MG63 (cell line): ENCODE measurements at regions not wholly inside any gene's neighbourhood (a gene's known extent, or its start where the extent isn't known, plus 50 kb on each side); places are given as distances from the start of the nearest gene placed in this dataset.

ENCODE experiments used
- DNase-seq: peaks from one replicate; pipeline ENCODE4 v3.0.0-alpha.2; 2020
- H3K27me3 ChIP-seq: fragments of 250-450 bp; sonication (Bioruptor Pico); 2 replicates; pipeline ENCODE4 v1.5.1; 2020; ENCODE audit warnings: mild to moderate bottlenecking, moderate library complexity
- H3K36me3 ChIP-seq: fragments of 250-450 bp; sonication (Bioruptor Pico); 2 replicates; pipeline ENCODE4 v1.5.1; 2020; ENCODE audit warnings: mild to moderate bottlenecking, moderate library complexity
- H3K4me3 ChIP-seq: fragments of 250-450 bp; sonication (Bioruptor Pico); 2 replicates; pipeline ENCODE4 v1.5.1; 2020; ENCODE audit warnings: mild to moderate bottlenecking, moderate library complexity
- H3K9me3 ChIP-seq: fragments of 250-450 bp; sonication (Bioruptor Pico); 2 replicates; pipeline ENCODE4 v1.5.1; 2020; ENCODE audit warnings: mild to moderate bottlenecking, moderate library complexity

DNA sequence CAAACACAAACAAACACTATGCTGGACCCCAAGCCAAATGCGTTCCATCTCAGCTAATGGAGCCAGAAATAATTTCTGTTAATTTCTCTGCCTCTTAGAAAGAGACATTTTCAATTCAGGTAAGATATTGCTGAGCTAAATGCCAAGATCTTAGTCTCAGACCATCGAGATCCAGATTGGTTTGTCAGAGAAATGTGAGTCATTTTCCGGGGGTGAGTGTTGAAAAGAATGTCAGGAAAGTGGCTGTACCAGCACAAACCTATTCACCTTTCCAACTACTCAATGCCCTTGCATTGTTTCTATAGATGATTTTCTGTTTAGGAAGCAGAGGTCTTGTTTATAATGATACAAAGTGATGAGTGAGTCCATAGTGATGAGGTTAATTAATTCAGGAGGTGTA, 266.8 kb upstream of the TSHZ3 start:
- DNase-seq: no peak
- peaks cover 2% of the 10 kb centered on the region; the same call in 1 of the 2 replicates for H3K9me3 ChIP-seq
- no peak overlapping the region for H3K4me3 ChIP-seq
- no peaks in the 10 kb centered on the region for H3K36me3 ChIP-seq
- no peaks in the 10 kb centered on the region for H3K27me3 ChIP-seq

DNA sequence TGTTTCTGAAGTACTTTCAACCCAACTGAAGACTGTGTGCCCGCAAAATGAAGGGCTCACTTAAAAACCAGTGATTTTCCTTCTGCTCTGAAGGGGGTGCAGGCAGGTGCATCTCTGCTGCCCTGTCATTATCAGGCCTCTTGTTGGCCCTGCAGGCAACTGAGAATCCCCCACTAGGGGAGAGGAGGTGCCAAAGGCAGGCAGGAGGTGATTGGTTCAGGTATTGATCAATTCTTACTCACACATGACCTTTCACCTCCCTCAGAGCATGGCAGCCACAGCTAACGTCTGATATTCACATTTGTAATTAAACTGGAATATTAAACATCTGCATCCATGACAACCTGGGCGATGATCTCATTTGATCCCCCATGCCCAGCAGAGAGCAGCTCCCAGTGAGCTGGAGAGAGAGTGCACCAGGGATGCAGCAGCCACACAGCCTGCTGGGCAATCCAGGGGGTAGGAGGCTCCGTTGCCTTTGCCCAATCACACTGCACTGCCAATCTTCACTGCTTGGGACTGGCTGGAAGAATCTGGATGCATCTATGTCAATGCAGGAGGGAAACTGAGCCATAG, 267.9 kb upstream of the TSHZ3 start:
- H3K27me3 ChIP-seq: no peaks in the 10 kb centered on the region
- H3K9me3 ChIP-seq: peaks cover 3% of the 10 kb centered on the region; the same call in 1 of the 2 replicates
- no peak for DNase-seq
- H3K4me3 ChIP-seq: no peak overlapping the region
- H3K36me3 ChIP-seq: no peaks in the 10 kb centered on the region

GRCh38 chr19:31625056-31625455, 275.8 kb upstream of the TSHZ3 start:
- Histone ChIP-seq H3K9me3 (peaks cover 3% of the 10 kb centered on the region; the same call in 1 of the 2 replicates), H3K4me3 (no peak overlapping the region), H3K27me3 (no peaks in the 10 kb centered on the region), H3K36me3 (no peaks in the 10 kb centered on the region)
- DNase-seq: no peak

DNA sequence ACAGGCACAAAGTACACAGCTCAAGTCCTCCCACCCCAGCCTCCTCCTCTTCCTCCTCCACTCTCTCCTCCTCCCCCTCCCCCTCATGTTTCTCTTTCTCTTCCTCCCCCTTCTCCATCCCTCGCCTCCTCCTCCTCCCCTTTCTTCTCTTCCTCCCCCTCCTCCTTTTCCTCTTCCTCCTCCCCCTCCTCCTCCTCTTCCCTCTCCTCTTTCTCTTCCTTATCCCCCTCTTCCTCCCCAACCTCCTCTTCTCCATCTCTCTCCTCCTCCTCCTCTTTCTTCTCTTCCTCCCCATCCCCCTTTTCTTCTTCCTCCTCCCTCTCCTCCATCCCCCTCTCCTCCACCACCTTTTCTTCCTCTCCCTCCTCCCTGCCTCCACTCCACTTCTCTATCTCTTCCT, 276.3 kb upstream of the TSHZ3 start:
- Histone ChIP-seq H3K9me3 (peaks cover 3% of the 10 kb centered on the region; the same call in 1 of the 2 replicates), H3K4me3 (no peak overlapping the region), H3K36me3 (no peaks in the 10 kb centered on the region), H3K27me3 (no peaks in the 10 kb centered on the region)
- DNase-seq: no peak

- DNase-seq: no peak
- Histone ChIP-seq H3K4me3 (no peak overlapping the region), H3K9me3 (no peaks in the 10 kb centered on the region), H3K36me3 (no peaks in the 10 kb centered on the region), H3K27me3 (no peaks in the 10 kb centered on the region)
These were observed 277.7 kb upstream of the TSHZ3 start for GRCh38 chr19:31626941-31627340.

GRCh38 chr19:31627620-31628365, 278.6 kb upstream of the TSHZ3 start:
- no peaks in the 10 kb centered on the region for H3K36me3 ChIP-seq
- no peak for DNase-seq
- no peaks in the 10 kb centered on the region for H3K27me3 ChIP-seq
- H3K4me3 ChIP-seq: no peak overlapping the region
- no peaks in the 10 kb centered on the region for H3K9me3 ChIP-seq

DNA sequence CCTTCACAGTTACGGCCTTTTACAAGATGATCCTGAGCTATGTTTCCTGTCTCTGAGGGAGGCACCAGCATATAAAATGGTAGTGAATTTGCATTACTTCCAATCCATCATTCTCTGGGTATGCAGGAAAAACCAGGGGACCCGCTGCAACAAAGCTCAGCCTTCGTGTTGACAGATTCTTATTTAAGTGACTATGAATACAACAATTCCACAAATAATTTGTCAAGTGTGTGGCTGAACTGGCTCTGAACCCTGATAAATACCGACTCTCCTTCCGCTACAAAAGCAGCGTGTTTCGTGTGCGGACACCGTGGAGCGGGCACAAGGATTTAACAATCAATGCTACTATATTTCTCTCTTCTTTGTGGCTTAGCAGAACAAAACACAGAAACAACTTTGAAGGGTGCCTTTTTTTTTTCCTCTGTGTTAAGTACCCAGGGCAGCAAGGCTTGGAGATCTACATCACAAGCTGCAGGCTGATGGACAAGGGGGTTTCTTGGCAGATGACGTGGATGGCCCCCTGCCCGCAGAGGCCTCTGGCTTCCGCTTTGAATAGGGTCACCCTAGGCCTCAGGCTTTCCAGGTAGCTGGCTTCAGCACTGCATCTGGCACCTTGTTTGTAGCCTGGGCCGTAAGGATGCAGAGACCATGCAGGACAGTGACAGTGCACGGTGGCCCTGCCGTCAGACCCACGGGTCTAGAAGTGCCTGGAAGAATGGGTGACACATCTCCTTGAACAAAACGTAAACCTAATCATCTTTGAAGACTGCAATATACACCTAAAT, 280.5 kb upstream of the TSHZ3 start:
- no peak overlapping the region for H3K4me3 ChIP-seq
- H3K36me3 ChIP-seq: no peaks in the 10 kb centered on the region
- no peaks in the 10 kb centered on the region for H3K27me3 ChIP-seq
- no peak for DNase-seq
- H3K9me3 ChIP-seq: no peaks in the 10 kb centered on the region

GRCh38 chr19:31633014-31633413, 283.8 kb upstream of the TSHZ3 start:
- no peak for DNase-seq
- Histone ChIP-seq H3K27me3 (no peaks in the 10 kb centered on the region), H3K4me3 (no peak overlapping the region), H3K9me3 (no peaks in the 10 kb centered on the region), H3K36me3 (no peaks in the 10 kb centered on the region)

- DNase-seq: peak; percentile 23
- no peaks in the 10 kb centered on the region for H3K27me3 ChIP-seq
- H3K9me3 ChIP-seq: no peaks in the 10 kb centered on the region
- H3K4me3 ChIP-seq: no peak overlapping the region
- no peaks in the 10 kb centered on the region for H3K36me3 ChIP-seq
These were observed 290.1 kb upstream of the TSHZ3 start for GRCh38 chr19:31639306-31639705.

GRCh38 chr19:31641591-31641990, 292.4 kb upstream of the TSHZ3 start:
- no peaks in the 10 kb centered on the region for H3K27me3 ChIP-seq
- H3K9me3 ChIP-seq: 0 out of 2 replicates have a peak, but pooled peaks cover 2% of the 10 kb centered on the region
- H3K4me3 ChIP-seq: no peak overlapping the region
- no peaks in the 10 kb centered on the region for H3K36me3 ChIP-seq
- DNase-seq: no peak

DNA sequence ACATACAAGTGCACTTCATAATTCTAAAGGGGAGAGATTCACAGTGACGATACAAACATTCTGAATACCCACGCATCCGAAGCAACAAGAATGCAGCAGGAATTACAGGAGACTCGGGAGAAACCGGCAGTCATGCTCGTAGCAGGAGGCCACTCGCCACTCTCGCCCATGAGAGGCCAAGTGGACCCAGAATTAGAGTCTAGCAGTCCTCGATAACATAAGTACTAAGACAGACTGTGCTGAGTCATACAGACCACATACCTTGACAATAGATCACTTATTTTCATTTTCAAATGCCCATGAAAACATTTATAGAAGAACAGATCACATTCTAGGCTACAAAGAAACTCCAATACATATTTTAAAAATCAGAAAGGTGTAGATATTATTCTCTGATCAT, 299.1 kb upstream of the TSHZ3 start:
- no peaks in the 10 kb centered on the region for H3K27me3 ChIP-seq
- DNase-seq: no peak
- no peaks in the 10 kb centered on the region for H3K36me3 ChIP-seq

DNA sequence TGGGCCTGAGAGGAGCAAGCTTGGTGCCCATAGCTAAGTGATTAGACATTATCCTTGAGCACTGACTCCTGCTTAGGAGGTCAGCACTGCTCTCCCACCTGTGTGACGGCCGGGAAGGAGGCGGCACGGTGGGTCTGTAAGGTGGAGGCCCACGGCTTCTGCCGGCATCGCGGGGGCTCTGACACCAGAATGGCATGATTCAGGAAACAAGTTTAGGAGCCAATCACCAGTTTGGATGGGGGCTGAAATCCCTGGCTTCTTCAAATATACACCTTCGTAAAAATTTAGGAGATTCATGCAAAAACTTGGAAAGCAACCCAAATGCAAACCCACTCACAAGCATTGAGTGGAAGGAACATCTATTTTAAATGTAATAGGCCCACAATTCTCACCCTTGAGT, 307.3 kb upstream of the TSHZ3 start:
- no peak for DNase-seq
- no peaks in the 10 kb centered on the region for H3K36me3 ChIP-seq
- no peaks in the 10 kb centered on the region; the same call in 1 of the 2 replicates for H3K9me3 ChIP-seq
- H3K4me3 ChIP-seq: no peak overlapping the region
- H3K27me3 ChIP-seq: peaks cover 5% of the 10 kb centered on the region

More for the DNA sequence above, 299.1 kb upstream of the TSHZ3 start:
- H3K9me3 ChIP-seq: 0 out of 2 replicates have a peak, but pooled peaks cover 2% of the 10 kb centered on the region
- no peak overlapping the region for H3K4me3 ChIP-seq

DNA sequence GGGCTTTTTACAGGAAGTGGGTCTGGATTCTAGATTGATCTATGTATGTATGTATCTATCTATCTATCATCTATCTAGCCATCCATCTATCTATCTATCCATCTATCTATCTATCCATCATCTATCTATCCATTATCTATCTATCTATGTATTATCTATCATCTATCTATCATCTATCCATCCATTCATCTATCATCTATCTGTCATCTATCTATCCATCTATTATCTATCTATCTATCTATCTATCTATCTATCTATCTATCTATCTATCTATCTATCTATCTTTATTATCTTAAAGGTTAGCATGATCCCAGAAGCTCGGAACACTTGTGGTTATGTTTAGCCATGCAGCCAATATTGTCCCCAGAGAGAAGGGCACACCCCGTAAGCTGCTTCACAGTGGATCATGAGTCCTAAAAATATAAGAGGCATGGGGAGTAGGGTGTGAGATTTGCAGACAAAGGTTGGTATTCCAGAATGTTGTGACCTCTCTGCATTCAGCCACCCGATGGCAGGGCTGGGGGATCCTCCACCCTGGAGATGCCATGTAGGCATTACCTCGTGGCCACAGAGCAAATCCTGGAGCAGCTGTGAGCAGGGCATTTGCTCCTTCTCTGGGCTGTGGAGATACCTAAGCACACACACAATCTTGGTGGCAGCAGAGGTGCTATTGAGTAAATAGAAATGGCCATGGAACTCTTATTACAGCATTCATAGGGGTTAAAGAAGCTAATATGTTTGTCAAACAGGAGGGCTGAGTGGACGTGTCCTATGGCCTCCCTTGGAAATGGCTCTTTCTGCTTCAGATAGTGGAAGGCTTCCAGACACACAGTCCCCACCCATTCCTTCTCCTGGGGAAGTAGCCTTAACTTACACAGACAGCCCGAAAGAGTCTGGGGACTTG, 310.0 kb upstream of the TSHZ3 start:
- Histone ChIP-seq H3K9me3 (no peaks in the 10 kb centered on the region; the same call in 1 of the 2 replicates), H3K4me3 (no peak overlapping the region), H3K27me3 (peaks cover 5% of the 10 kb centered on the region), H3K36me3 (no peaks in the 10 kb centered on the region)
- DNase-seq: no peak

GRCh38 chr19:31659897-31660210, 310.6 kb upstream of the TSHZ3 start:
- Histone ChIP-seq H3K27me3 (peaks cover 5% of the 10 kb centered on the region), H3K36me3 (no peaks in the 10 kb centered on the region), H3K4me3 (no peak overlapping the region), H3K9me3 (no peaks in the 10 kb centered on the region; the same call in 1 of the 2 replicates)
- DNase-seq: no peak

DNA sequence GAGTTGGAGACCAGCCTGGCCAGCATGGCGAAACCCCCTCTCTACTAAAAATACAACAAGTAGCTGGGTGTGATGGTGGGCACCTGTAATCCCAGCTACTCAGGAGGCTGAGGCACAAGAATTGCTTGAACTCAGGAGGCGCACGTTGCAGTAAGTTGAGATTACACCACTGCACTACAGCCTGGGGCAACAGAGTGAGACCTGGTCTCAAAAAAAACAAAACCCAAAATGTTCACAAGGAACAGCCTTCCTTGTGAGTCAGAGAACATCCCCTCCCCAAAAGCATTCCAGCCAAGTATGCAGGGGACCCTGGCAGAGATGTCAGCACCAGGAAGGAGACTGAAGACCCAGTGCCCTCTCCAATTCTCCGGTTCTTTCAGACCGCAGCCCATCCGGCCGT, 314.9 kb upstream of the TSHZ3 start:
- Histone ChIP-seq H3K4me3 (no peak overlapping the region), H3K36me3 (no peaks in the 10 kb centered on the region), H3K27me3 (peaks cover 5% of the 10 kb centered on the region; the same call in 1 of the 2 replicates), H3K9me3 (no peaks in the 10 kb centered on the region)
- DNase-seq: no peak

GRCh38 chr19:31664997-31665396, 315.8 kb upstream of the TSHZ3 start:
- Histone ChIP-seq H3K36me3 (no peaks in the 10 kb centered on the region), H3K27me3 (no peaks in the 10 kb centered on the region), H3K4me3 (no peak overlapping the region), H3K9me3 (no peaks in the 10 kb centered on the region)
- DNase-seq: no peak

DNA sequence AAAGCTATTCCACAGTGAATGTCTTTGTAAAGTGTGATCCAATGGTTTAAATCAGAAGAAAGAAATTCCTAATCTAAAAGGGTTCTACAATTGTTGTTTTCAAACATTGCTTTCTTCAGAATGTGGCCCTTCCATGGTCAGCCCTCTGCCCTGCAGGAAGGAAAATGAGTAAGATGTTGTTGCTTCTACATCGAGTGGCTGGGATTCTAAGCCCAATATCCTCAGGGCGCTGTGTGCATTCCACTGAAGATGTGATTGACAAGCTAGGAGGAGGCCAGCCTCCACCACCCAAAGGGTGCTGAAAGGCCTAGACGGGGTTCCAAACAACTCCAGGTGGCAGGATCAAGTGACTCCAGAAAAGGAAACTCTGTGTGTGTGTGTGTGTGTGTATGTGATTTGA, 316.9 kb upstream of the TSHZ3 start:
- Histone ChIP-seq H3K4me3 (no peak overlapping the region), H3K9me3 (no peaks in the 10 kb centered on the region), H3K27me3 (no peaks in the 10 kb centered on the region), H3K36me3 (no peaks in the 10 kb centered on the region)
- DNase-seq: no peak
